ENCODE measurements at regions not wholly inside any gene's neighbourhood (a gene's known extent, or its start where the extent isn't known, plus 50 kb on each side); places are given as distances from the start of the nearest gene placed in this dataset.
A peak's percentile ranks its signal among the peaks of the same experiment; 100 is the strongest.

- peak; percentile 40 for FAIRE-seq
- peak; percentile 1 for DNase-seq (ENCODE audit: insufficient read length, low spot score)
These were observed 1124.9 kb upstream of the ZEB2 start for GRCh38 chr2:145644820-145645302.

DNA sequence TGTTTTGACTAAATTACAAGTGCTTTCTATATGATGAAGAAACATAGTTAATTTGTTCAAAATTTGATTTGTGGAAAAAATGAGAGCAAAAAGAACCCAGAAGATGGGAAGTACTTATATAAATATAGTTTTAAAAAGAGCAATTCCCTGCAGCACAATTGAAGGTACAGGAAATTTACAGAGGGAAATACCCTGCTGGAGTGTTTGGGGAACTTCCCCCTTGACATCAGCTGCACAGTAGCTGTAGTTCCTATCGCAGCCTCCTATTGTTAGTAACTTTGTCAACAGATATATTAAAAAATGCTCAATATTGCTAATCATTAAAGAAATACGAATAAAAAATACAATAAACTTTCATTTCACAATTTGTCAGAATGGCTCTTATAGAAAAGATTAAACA lies 1118.8 kb upstream of the ZEB2 start:
- FAIRE-seq, result no peak
- no peak for DNase-seq (ENCODE audit: insufficient read length, low spot score)

DNA sequence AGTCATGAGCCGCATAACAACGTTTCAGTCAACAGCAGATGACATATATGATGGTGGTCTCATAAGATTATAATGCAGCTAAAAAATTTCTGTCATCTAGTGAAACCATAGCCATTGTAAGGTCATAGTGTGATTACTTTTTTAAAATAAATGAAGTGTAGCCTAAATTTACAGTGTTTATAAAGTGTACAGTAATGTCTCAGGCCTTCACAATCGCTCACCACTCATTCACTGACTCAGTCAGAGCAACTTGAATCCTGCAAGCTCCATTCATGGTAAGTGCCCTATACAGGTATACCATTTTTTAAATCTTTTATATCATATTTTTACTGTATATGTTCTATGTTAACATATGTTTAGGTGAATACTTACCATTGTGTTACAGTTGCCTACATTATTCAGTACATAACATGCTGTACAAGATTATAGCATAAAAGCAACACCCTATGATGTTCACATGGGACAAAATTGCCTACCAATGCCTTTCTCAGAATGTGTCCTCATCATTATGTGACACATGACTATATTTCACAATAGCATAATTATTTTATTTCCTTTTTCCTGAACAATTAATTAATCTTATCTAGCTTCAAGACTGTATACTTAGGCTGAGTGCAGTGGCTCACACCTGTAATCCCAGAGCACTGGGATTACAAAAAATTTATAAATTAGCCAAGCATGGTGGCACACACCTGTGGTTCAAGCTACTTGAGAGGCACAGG lies 1115.9 kb upstream of the ZEB2 start:
- DNase-seq (ENCODE audit: insufficient read length, low spot score) (no peak), FAIRE-seq (no peak)

- DNase-seq (ENCODE audit: insufficient read length, low spot score) (no peak), FAIRE-seq (no peak)
These were observed 1111.6 kb upstream of the ZEB2 start for GRCh38 chr2:145631561-145631960.

GRCh38 chr2:145626301-145626700 lies 1106.4 kb upstream of the ZEB2 start:
- FAIRE-seq (no peak), DNase-seq (ENCODE audit: insufficient read length, low spot score) (no peak)

- DNase-seq (ENCODE audit: insufficient read length, low spot score) (no peak), FAIRE-seq (no peak)
These were observed 1105.2 kb upstream of the ZEB2 start for GRCh38 chr2:145625111-145625510.

GRCh38 chr2:145623136-145623535 lies 1103.2 kb upstream of the ZEB2 start:
- no peak for FAIRE-seq
- DNase-seq (ENCODE audit: insufficient read length, low spot score), result no peak

DNA sequence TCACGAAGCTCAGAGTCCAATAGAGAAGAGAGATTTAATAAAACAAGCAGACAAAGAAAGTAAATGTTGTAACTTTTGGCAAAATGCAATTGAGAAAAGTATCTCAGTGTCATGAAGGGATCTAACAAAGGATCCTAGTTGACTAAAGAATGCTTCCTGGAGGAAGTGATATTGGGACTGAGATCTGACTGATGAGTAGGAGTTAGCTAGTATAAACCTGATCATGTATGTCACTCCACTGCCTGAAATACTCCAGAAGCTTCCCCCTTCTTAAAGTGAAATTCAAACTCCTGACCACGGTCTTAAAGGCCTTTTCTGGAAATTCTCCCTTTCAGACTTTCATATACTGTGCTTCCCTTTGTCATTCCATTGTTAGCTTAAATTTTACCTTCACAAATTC lies 1102.4 kb upstream of the ZEB2 start:
- FAIRE-seq (no peak), DNase-seq (ENCODE audit: insufficient read length, low spot score) (no peak)

DNA sequence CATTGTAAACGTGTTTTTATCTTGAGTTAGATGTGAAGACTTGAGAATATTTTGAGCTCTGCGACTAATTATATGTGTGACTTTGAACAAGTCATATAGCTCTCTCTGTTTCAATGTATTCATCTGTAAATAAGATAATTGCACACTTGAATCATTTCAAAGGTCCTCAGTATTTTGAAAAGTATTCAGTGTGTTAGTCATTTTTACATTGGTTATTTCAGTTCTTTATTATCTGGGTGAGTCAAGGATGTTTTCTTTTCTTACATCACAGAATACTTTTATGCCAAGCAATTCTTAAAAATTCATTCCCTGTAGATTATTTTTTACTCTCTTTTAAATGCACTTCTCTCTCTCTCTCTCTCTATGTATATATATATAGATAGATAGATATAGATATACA lies 1098.0 kb upstream of the ZEB2 start:
- no peak for FAIRE-seq
- no peak for DNase-seq (ENCODE audit: insufficient read length, low spot score)

- FAIRE-seq (no peak), DNase-seq (ENCODE audit: insufficient read length, low spot score) (no peak)
These were observed 1097.5 kb upstream of the ZEB2 start for GRCh38 chr2:145617420-145617819.

- no peak for FAIRE-seq
- no peak for DNase-seq (ENCODE audit: insufficient read length, low spot score)
These were observed 1095.7 kb upstream of the ZEB2 start for GRCh38 chr2:145615626-145616025.

DNA sequence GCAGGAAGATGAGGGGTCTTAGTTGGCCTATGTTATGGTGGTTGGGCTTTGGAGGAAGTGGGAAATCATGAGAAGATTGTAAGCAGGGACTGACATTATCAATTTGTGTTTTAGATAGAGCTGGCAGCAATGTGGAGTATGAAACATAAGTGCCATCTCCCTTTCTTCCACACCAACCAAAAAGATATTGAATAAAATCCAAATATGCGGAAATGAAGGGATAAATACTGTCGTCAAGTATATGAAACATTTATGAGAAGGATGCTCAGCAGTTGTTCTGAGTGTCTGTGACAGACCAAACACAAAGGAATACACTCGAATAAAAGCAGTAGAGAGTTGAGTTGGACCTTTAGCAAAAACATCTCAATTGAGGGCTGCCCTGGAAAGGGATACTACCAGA lies 1090.0 kb upstream of the ZEB2 start:
- FAIRE-seq, result no peak

DNA sequence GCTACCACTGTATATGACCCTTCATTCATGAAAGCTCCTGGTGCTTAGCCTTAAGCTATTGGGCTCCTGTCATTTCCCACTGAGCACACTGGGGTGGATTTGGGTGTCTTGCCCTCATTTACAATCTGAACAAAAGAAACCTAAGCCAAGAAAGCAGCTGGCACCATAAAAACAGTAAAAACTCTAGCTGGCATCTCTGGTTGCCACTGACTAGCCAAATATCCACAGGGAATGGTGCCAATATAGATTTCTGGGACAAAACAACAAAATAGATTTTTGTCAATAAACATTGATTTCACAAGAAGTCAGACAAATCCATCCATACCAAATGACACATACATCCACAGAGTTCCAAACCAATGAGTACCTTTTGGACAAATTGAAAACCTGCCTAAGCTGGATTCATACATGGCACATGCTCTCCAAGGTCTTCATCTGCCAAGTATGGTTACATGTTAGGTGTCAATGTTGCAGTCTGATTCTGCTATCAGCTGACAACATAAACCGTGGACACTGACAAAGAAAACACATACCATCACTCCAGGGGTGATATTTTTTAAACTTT lies 1081.5 kb upstream of the ZEB2 start:
- no peak for FAIRE-seq
- no peak for DNase-seq (ENCODE audit: insufficient read length, low spot score)

More for the DNA sequence above, 1090.0 kb upstream of the ZEB2 start:
- no peak for DNase-seq (ENCODE audit: insufficient read length, low spot score)

DNA sequence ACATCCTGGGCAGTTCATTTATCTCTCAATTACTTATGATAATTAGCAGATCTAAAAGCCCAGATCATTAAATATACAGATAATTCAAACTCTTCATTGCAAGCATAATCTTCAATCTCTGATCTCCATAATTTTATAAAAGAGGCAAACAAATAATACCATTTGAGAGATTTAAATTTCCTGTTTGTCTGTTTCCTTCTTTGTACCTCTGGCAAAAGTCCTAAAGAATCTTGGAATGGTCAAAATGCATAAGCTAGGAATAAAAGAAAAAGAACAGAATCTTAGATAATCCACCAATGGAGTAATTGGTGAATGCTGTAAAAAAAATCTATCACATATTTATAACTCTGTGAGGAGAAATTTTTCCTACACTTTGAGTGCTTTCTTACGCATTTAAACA lies 1080.9 kb upstream of the ZEB2 start:
- no peak for DNase-seq (ENCODE audit: insufficient read length, low spot score)
- no peak for FAIRE-seq

- FAIRE-seq (no peak), DNase-seq (ENCODE audit: insufficient read length, low spot score) (no peak)
These were observed 1079.8 kb upstream of the ZEB2 start for GRCh38 chr2:145599756-145600155.

GRCh38 chr2:145598434-145598833 lies 1078.5 kb upstream of the ZEB2 start:
- FAIRE-seq (no peak), DNase-seq (ENCODE audit: insufficient read length, low spot score) (no peak)

- DNase-seq (ENCODE audit: insufficient read length, low spot score), result no peak
- FAIRE-seq, result no peak
These were observed 1077.9 kb upstream of the ZEB2 start for GRCh38 chr2:145597809-145598208.

DNA sequence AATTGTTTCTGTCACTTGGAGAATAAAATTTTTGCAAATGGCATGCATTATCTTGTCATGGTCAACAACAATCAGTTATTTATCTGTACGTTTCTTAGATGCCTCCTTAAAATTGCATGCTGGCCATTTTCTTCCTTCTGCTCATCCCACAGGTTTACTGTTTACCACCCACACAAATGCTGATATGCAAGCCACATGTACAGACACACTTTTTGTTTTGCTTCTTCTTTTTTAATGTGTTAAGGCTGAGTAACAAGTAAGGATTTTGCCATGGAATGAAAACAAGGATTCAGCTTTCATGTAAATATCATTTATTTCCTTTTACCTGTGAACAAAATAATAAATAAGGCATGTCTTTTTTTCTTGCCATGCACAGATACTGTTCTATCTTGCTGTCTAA lies 1077.1 kb upstream of the ZEB2 start:
- DNase-seq (ENCODE audit: insufficient read length, low spot score) (no peak), FAIRE-seq (no peak)

GRCh38 chr2:145596416-145596815 lies 1076.5 kb upstream of the ZEB2 start:
- FAIRE-seq (no peak), DNase-seq (ENCODE audit: insufficient read length, low spot score) (no peak)

- FAIRE-seq (no peak), DNase-seq (ENCODE audit: insufficient read length, low spot score) (no peak)
These were observed 1075.4 kb upstream of the ZEB2 start for GRCh38 chr2:145595296-145595695.

DNA sequence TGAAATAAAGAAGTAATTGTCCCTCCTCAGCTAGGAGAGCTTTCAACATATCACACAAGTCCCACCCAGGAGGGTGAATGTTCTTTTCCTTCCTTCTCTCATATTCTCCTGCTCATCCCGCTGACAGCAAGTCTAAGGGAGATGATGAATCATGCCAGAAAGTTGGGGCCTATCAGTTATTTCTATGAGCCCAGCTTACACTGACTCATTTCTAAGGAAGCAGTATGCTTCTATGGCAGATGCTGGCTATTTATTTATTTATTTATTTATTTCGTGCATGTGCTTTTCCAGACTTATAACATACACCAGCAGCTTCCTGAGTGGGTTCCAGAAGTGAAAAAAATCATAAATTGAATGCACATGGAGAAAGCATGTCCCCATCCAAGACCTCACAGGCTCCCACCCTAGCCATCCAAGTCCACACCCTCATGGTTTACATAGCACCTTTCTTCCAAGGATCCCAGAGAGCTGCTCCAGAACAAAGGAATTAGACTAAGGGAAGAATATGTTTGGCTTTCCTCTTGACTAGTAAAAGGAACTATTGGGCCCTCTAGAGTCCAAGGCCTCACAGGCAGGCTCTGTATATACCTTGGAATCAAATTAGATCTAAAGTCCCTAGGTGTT lies 1074.2 kb upstream of the ZEB2 start:
- FAIRE-seq, result no peak
- DNase-seq (ENCODE audit: insufficient read length, low spot score), result no peak

DNA sequence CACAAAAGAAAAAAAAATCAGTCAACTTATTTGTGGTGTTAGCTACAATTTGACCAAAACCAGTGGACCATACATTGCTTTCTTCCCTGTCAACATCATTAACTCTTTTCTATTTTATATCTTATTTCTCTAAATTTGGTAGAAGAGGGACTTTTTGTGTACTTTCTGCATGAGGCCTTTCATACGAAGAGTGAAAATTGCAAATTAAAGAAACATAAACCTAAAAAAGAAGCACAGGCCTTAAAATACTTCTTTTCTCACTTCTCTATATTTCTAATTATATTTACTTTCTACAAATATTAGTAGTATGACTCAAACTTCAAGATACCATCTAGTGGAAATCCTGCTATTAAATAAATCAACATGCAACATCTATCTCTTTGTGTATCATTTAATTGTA lies 1073.4 kb upstream of the ZEB2 start:
- FAIRE-seq, result no peak

More for the DNA sequence above, 1073.4 kb upstream of the ZEB2 start:
- no peak for DNase-seq (ENCODE audit: insufficient read length, low spot score)

Data from GM19239 (cell line).